CD4-positive, alpha-beta T cell treated with Interleukin-15 for 4 hours (primary cell): ENCODE measurements at regions not wholly inside any gene's neighbourhood (a gene's known extent, or its start where the extent isn't known, plus 50 kb on each side); places are given as distances from the start of the nearest gene placed in this dataset.
"Not testable (repeated sequence)": the region's sequence is repeated elsewhere in the genome, so short reads cannot be mapped to it uniquely, and the experiment has no call there.

Source experiments
- DNase-seq: peaks from one replicate; pipeline ENCODE4 v3.0.0-alpha.2; 2020; ENCODE audit warnings: low spot score

- no peak for DNase-seq
Observed at GRCh38 chr16:59527206-59527997, 793.3 kb upstream of the GOT2 start.

GRCh38 chr16:59522826-59523225 lies 788.7 kb upstream of the GOT2 start:
- no peak for DNase-seq

- DNase-seq = not testable (repeated sequence)
Observed at GRCh38 chr16:59518721-59519120, 784.6 kb upstream of the GOT2 start.

DNA sequence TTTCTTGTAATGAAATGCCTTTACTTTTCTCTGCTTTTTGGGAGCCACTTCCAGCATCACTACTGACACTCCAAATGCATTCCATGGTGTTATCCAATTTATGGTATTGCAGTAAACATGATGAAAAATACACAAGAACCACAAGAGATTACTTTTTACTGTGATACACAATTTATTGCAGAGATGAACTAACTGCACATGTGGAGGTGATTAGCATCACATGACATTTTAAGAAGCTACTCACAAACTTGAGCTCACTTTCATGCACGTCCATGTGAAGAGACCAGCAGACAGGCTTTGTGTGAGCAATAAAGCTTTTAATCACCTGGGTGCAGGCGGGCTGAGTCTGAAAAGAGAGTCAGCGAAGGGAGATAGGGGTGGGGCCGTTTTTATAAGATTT lies 780.5 kb upstream of the GOT2 start:
- DNase-seq = no peak

GRCh38 chr16:59510008-59510424 lies 775.9 kb upstream of the GOT2 start:
- no peak for DNase-seq

- no peak for DNase-seq
Observed at GRCh38 chr16:59500601-59501000, 766.5 kb upstream of the GOT2 start.

DNA sequence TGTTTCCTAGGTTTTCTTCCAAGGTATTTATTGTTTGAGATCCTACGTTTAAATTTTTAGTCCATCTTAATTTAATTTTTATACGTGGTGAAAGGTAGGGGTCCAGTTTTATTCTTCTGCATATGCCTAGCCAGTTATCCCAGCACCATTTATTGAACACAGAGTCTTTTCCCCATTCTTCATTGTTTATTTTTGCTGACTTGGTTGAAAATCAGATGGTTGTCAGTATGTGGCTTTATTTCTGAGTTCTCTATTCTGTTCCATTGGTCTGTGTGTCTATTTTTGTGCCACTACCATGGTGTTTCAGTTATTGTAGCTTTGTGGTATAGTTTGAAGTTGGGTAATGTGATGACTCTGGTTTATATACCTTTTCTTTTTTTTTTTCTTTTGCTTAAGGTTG lies 753.0 kb upstream of the GOT2 start:
- no peak for DNase-seq

DNA sequence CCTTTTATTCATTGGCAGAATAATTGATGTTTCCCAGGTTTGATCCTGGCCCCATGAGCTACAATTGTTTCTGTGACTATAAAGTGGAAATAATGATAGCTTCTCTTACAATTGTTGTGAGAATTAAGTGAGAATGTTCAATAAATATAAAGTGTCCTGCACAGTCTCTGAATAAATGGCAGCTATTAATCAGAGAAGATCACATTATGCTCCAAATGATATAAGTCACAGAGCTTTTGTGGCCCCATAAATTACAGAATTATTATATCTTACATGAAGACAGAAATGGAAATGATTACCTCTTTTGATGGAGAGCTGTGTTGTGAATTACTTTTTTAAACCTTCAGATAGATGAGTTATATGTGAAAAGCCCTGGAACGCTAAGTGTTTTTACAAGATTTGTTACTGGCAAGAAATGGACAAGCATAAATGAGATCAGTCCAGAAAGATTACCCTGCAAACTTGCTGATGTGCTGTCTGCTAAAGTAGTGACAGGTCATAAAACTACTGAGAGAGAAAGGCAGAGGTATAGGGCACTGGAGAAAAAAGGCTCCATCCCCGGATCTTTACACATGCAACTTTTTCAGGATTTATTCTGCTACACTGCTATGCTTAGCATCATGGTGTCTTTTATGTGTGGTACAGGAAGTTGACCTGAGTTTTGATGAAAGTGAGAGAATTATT lies 750.9 kb upstream of the GOT2 start:
- no peak for DNase-seq

GRCh38 chr16:59478838-59479237 lies 744.7 kb upstream of the GOT2 start:
- no peak for DNase-seq

DNA sequence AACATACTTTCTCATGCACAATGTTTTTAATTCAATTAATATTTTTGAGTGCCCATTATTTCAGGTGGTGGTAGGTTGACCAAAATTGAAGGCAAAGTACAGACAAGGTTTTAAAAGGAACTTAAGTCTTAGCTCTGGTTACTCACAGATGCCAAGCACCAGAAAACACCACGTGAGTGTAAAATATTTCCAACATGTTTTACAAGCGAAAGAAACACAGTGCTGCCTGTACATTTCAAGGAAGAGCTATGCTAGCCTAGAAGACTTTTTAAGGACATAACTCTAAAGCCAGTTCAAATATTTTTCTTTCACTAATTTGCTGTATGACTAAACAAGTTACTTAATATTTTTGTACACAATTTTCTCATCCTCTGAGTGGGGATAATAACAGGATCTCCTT lies 736.4 kb upstream of the GOT2 start:
- DNase-seq = no peak

DNA sequence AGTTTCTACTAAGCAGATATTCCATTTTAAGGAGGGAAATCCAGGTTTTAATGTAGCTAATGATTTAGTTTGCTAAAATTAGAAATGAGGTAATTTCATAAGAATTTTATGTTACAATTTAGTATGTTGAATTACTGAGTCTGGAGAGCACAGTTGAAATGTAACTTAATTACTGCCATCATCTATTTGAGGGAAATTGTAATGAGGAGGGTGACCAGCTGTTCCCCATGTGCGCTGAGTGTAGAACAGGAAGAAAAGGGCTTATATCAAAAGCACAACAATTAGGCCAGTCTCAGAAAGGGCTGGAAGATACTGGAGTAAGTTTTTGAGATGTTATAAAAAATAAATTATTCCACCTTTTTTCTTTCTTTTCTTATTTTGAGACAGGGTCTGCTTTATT lies 735.1 kb upstream of the GOT2 start:
- DNase-seq = no peak

- DNase-seq = no peak
Observed at GRCh38 chr16:59463776-59464175, 729.7 kb upstream of the GOT2 start.

GRCh38 chr16:59459806-59460205 lies 725.7 kb upstream of the GOT2 start:
- DNase-seq = no peak

DNA sequence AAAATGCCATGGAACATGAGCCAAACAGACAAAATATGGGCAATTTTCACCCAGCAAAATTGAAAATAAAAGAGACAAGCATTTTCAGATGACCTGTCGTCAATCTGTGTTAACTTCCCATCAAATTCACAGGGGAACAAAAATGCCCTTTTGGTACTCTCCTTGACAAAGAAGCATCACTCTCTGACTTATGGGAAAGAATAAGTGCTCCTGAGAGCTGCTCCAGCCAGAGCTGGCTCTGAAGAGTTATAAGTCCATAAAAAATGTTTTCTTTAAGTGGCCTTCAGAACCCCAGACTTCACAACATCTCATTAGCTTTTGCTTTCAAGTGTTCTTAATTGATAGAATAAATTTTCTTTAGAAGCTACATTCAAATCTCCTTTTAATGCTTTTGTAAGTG lies 721.4 kb upstream of the GOT2 start:
- DNase-seq = no peak

DNA sequence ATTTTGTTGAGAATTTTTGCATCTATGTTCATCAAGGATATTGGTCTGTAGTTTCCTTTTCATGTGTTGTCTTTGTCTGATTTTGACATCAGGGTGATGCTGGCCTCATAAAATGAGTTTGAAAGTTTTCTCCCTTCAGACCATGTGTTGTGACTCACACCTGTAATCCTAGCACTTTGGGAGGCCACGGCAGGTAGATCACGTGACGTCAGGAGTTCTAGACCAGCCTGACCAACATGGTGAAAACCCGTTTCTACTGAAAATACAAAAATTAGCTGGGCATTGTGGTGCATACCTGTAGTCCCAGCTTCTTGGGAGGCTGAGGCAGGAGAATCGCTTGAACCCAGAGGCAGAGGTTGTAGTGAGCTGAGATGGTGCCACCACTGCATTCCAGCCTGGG lies 716.4 kb upstream of the GOT2 start:
- not testable (repeated sequence) for DNase-seq

GRCh38 chr16:59440502-59440901 lies 706.4 kb upstream of the GOT2 start:
- no peak for DNase-seq

DNA sequence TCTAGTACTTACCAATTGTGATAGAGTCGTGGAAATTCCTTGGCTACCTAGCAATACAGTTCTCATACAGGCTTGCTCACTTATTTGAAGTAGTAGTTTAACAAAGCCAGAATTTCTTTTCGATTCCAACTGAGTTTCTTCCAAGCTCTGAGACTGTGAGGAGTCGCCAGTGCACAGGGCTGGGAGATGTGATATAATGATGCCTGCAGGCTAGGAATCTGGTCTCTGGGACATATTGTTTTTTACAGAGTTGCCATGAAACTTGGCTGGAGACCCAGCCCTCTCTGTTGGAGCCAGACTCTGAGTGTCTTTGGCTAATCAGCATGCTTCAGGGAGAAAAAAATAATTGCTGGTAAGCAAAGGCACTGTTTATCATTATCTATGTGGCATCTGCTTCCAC lies 698.8 kb upstream of the GOT2 start:
- no peak for DNase-seq

GRCh38 chr16:59432276-59432675 lies 698.2 kb upstream of the GOT2 start:
- no peak for DNase-seq

DNA sequence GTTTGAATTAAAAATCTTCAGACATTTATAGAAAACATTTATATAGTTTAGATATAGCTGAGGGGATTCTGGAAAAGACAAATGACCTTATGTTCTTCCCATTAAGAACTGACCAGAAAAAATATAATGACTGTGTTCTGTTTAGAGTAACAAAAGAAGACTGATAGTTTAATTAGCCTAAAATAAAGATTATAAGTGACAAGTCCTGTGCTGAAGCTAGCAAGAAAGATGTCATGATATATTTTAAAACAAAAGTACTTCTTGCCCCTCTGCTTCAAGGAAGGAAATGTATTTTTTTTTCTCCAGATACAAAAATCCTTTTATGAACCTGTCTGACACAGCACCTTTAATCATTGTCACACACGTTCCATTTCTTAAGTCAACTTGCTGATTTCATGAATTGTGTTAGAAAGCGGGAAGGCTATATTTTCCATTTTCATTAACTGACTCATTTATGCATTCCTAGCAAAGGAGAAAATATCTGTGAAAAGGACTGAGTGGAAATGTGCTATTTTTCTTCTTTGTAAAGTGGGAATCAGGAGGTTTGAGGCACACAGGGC lies 690.7 kb upstream of the GOT2 start:
- no peak for DNase-seq

DNA sequence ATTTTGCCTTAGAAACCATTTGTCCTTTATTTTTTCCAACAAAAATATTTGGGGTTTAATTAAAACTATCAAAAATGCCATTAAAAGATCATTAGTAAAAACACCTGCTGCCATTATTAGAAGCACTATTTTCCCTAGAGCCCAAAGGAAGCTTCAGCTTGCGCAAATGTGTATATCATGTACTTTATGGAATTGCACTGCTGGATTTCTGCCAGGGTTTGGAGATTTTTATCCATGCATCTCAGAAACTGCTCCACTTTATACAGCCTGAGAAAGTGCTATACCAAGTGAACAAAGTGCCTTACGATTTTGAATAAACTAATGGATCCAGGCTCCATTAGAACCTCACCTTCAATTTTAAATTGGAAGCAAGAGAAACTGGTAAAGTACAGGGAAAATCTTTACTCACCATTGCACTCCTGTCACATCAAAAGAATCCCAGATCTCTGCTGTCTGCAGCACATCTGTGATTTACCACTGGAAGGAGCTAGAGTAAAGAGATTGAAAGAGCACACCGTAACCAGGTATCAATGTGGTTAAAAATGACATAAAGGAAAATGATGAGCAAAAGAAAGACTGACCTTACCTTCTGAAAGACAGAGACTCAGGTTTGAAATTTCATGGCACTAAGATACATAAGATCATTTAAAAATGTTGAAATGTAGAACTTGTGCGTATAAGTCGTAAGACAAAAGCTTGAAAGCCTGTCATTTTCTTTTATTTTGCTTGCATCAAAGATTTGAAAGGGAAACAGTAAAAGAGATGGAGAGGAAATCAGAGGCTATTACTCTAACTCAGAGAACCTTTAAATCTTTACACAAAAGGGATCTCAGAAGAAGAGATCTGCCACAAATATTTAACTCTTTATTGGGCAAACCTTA lies 678.1 kb upstream of the GOT2 start:
- DNase-seq = no peak

- no peak for DNase-seq
Observed at GRCh38 chr16:59410451-59410850, 676.3 kb upstream of the GOT2 start.

- DNase-seq = no peak
Observed at GRCh38 chr16:59405802-59406201, 671.7 kb upstream of the GOT2 start.
